CD8-positive, alpha-beta memory T cell (primary cell): ENCODE measurements at regions not wholly inside any gene's neighbourhood (a gene's known extent, or its start where the extent isn't known, plus 50 kb on each side); places are given as distances from the start of the nearest gene placed in this dataset.

Experiments
- CTCF ChIA-PET: fragments of 350-600 bp; sonication (Branson Sonifier 250); formaldehyde crosslinking; loops from one replicate; lab custom pipeline; 2021; ENCODE audit warnings: antibody characterized with exemption; lab: Charles Lee
- POLR2A ChIA-PET: fragments of 350-600 bp; sonication (Branson Sonifier 250); formaldehyde crosslinking; loops from one replicate; lab custom pipeline; 2021; ENCODE audit warnings: antibody characterized with exemption; lab: Charles Lee
- DNase-seq, 5 donors: peaks; one replicate each; pipeline versions ENCODE4 v3.0.0 to v3.0.0-alpha.2; 2020 to 2022; ENCODE audit warnings: mixed read lengths in 1 of 5
- H3K27ac ChIP-seq: one replicate; pipeline ENCODE4 v1.7.0; 2013; ENCODE audit warnings: low read depth, mild to moderate bottlenecking, low read length, moderate library complexity
- H3K27me3 ChIP-seq: 2 replicates; pipeline ENCODE4 v1.7.0; 2013; ENCODE audit warnings: low read length, mild to moderate bottlenecking; ENCODE audit not compliant: insufficient read depth, poor library complexity, severe bottlenecking
- H3K36me3 ChIP-seq: 2 replicates; pipeline ENCODE4 v1.7.0; 2013; ENCODE audit warnings: mild to moderate bottlenecking, low read length, moderate library complexity; ENCODE audit not compliant: insufficient read depth
- H3K4me1 ChIP-seq: 2 replicates; pipeline ENCODE4 v1.7.0; 2013; ENCODE audit warnings: mild to moderate bottlenecking, low read length, moderate library complexity; ENCODE audit not compliant: insufficient read depth
- H3K4me3 ChIP-seq: 2 replicates; pipeline ENCODE4 v1.7.0; 2013; ENCODE audit warnings: mild to moderate bottlenecking, low read length
- H3K9me3 ChIP-seq: 2 replicates; pipeline ENCODE4 v1.7.0; 2013; ENCODE audit warnings: mild to moderate bottlenecking, low read length
- H3K27ac Mint-ChIP-seq, 8 donors: one replicate each; pipeline ENCODE4 v1.8.0; 2020 to 2021; ENCODE audit warnings: mixed read lengths in 8 of 8, mild to moderate bottlenecking in 6 of 8, inconsistent platforms in 3 of 8, moderate library complexity in 3 of 8
- H3K27me3 Mint-ChIP-seq, 2 donors: one replicate each; pipeline ENCODE4 v1.8.0; 2020 to 2021; ENCODE audit warnings: mixed read lengths in 2 of 2, mild to moderate bottlenecking in 1 of 2, moderate library complexity in 1 of 2
- H3K36me3 Mint-ChIP-seq, 3 donors: one replicate each; pipeline ENCODE4 v1.8.0; 2020 to 2021; ENCODE audit warnings: mixed read lengths in 3 of 3, inconsistent platforms in 1 of 3, mild to moderate bottlenecking in 1 of 3
- H3K4me1 Mint-ChIP-seq, 3 donors: one replicate each; pipeline ENCODE4 v1.8.0; 2020 to 2021; ENCODE audit warnings: mixed read lengths in 3 of 3, inconsistent platforms in 1 of 3, mild to moderate bottlenecking in 1 of 3
- H3K4me3 Mint-ChIP-seq, 7 donors: one replicate each; pipeline ENCODE4 v1.8.0; 2020 to 2021; ENCODE audit warnings: mixed read lengths in 7 of 7, mild to moderate bottlenecking in 6 of 7, moderate library complexity in 4 of 7, inconsistent platforms in 2 of 7
- H3K9me3 Mint-ChIP-seq, 5 donors: one replicate each; pipeline ENCODE4 v1.8.0; 2020 to 2022; ENCODE audit warnings: mixed read lengths in 5 of 5, mild to moderate bottlenecking in 3 of 5, moderate library complexity in 2 of 5, inconsistent platforms in 1 of 5

GRCh38 chr2:173658946-173659371, 304.3 kb downstream of the CDCA7 start:
- peaks cover 10 to 32% of the 10 kb centered on the region in 2 donors for H3K27me3 Mint-ChIP-seq
- Histone ChIP-seq H3K27ac (no peak overlapping the region), H3K4me3 (no peak overlapping the region), H3K27me3 (no peaks in the 10 kb centered on the region), H3K9me3 (no peaks in the 10 kb centered on the region), H3K4me1 (no peaks in the 10 kb centered on the region), H3K36me3 (no peaks in the 10 kb centered on the region)
- H3K4me3 Mint-ChIP-seq = no peak overlapping the region
- ChIA-PET POLR2A (no interaction called here), CTCF (interaction anchor here (0.7 kb wide), 1 partner anchor 515 kb away, joined by 3 read pairs; no protein-coding TSS in a partner anchor)
- peaks cover 0 to 2% (median 0%) of the 10 kb centered on the region in 5 donors for H3K9me3 Mint-ChIP-seq
- no peak overlapping the region for H3K27ac Mint-ChIP-seq
- H3K4me1 Mint-ChIP-seq = no peaks in the 10 kb centered on the region
- DNase-seq = no peak
- no peaks in the 10 kb centered on the region for H3K36me3 Mint-ChIP-seq

- Mint-ChIP-seq H3K27ac (no peak overlapping the region), H3K4me1 (no peaks in the 10 kb centered on the region), H3K9me3 (peaks cover 0 to 2% (median 0%) of the 10 kb centered on the region in 5 donors), H3K27me3 (peaks cover 10 to 30% of the 10 kb centered on the region in 2 donors), H3K36me3 (no peaks in the 10 kb centered on the region), H3K4me3 (no peak overlapping the region)
- DNase-seq = no peak
- Histone ChIP-seq H3K4me3 (no peak overlapping the region), H3K36me3 (no peaks in the 10 kb centered on the region), H3K27me3 (no peaks in the 10 kb centered on the region), H3K27ac (no peak overlapping the region), H3K9me3 (no peaks in the 10 kb centered on the region), H3K4me1 (no peaks in the 10 kb centered on the region)
- POLR2A ChIA-PET = no interaction called here
- CTCF ChIA-PET = interaction anchor here (0.7 kb wide), 1 partner anchor 514 kb away, joined by 3 read pairs; no protein-coding TSS in a partner anchor
Observed at GRCh38 chr2:173659509-173659908, 304.8 kb downstream of the CDCA7 start.

GRCh38 chr2:173661586-173661985, 303.6 kb downstream of the SP3 start:
- Mint-ChIP-seq H3K36me3 (no peaks in the 10 kb centered on the region), H3K9me3 (peaks cover 0 to 2% (median 0%) of the 10 kb centered on the region in 5 donors), H3K27ac (no peak overlapping the region), H3K27me3 (peaks cover 9 to 22% of the 10 kb centered on the region in 2 donors), H3K4me1 (no peaks in the 10 kb centered on the region), H3K4me3 (no peak overlapping the region)
- Histone ChIP-seq H3K4me1 (no peaks in the 10 kb centered on the region), H3K27ac (no peak overlapping the region), H3K36me3 (no peaks in the 10 kb centered on the region), H3K4me3 (no peak overlapping the region), H3K27me3 (no peaks in the 10 kb centered on the region), H3K9me3 (no peaks in the 10 kb centered on the region)
- DNase-seq = no peak
- ChIA-PET POLR2A (no interaction called here), CTCF (interaction anchor here (0.7 kb wide), 1 partner anchor 27 kb away, joined by 5 read pairs; no protein-coding TSS in a partner anchor)

GRCh38 chr2:173663353-173663752, 301.8 kb downstream of the SP3 start:
- DNase-seq = no peak
- no peak overlapping the region for H3K4me3 ChIP-seq
- H3K4me3 Mint-ChIP-seq = no peak overlapping the region
- H3K27ac ChIP-seq = no peak overlapping the region
- no peak overlapping the region for H3K27ac Mint-ChIP-seq
- peaks cover 8 to 32% of the 10 kb centered on the region in 2 donors for H3K27me3 Mint-ChIP-seq
- H3K4me1 Mint-ChIP-seq = no peaks in the 10 kb centered on the region
- no peaks in the 10 kb centered on the region for H3K4me1 ChIP-seq
- no peaks in the 10 kb centered on the region for H3K36me3 Mint-ChIP-seq
- ChIA-PET POLR2A (no interaction called here), CTCF (no interaction called here)
- no peaks in the 10 kb centered on the region for H3K9me3 ChIP-seq
- H3K36me3 ChIP-seq = no peaks in the 10 kb centered on the region
- H3K27me3 ChIP-seq = no peaks in the 10 kb centered on the region
- H3K9me3 Mint-ChIP-seq = peaks cover 0 to 2% (median 0%) of the 10 kb centered on the region in 5 donors

- Mint-ChIP-seq H3K27me3 (peaks cover 5 to 35% of the 10 kb centered on the region in 2 donors), H3K36me3 (no peaks in the 10 kb centered on the region), H3K9me3 (peaks cover 0 to 2% (median 0%) of the 10 kb centered on the region in 5 donors), H3K4me1 (no peaks in the 10 kb centered on the region), H3K4me3 (no peak overlapping the region), H3K27ac (no peak overlapping the region)
- POLR2A ChIA-PET = no interaction called here
- Histone ChIP-seq H3K27me3 (no peaks in the 10 kb centered on the region), H3K36me3 (no peaks in the 10 kb centered on the region), H3K9me3 (no peaks in the 10 kb centered on the region), H3K4me1 (no peaks in the 10 kb centered on the region), H3K27ac (no peak overlapping the region), H3K4me3 (no peak overlapping the region)
- DNase-seq = no peak
- CTCF ChIA-PET = no interaction called here
Observed at GRCh38 chr2:173663835-173664512, 301.2 kb downstream of the SP3 start.

GRCh38 chr2:173664513-173664910, 300.7 kb downstream of the SP3 start:
- no peaks in the 10 kb centered on the region for H3K4me1 Mint-ChIP-seq

GRCh38 chr2:173666171-173666888, 298.8 kb downstream of the SP3 start:
- POLR2A ChIA-PET = no interaction called here
- Mint-ChIP-seq H3K4me1 (no peaks in the 10 kb centered on the region), H3K27ac (no peak overlapping the region)

More at GRCh38 chr2:173664513-173664910, 300.7 kb downstream of the SP3 start:
- no peak for DNase-seq
- Mint-ChIP-seq H3K27me3 (peaks cover 5 to 35% of the 10 kb centered on the region in 2 donors), H3K4me3 (no peak overlapping the region), H3K36me3 (no peaks in the 10 kb centered on the region), H3K9me3 (peaks cover 0 to 2% (median 0%) of the 10 kb centered on the region in 5 donors), H3K27ac (no peak overlapping the region)
- Histone ChIP-seq H3K9me3 (no peaks in the 10 kb centered on the region), H3K4me3 (no peak overlapping the region), H3K4me1 (no peaks in the 10 kb centered on the region), H3K27ac (no peak overlapping the region), H3K36me3 (no peaks in the 10 kb centered on the region), H3K27me3 (no peaks in the 10 kb centered on the region)
- ChIA-PET CTCF (no interaction called here), POLR2A (no interaction called here)

GRCh38 chr2:173667014-173667413, 298.2 kb downstream of the SP3 start:
- H3K4me1 ChIP-seq = no peaks in the 10 kb centered on the region
- no peak overlapping the region for H3K27ac ChIP-seq
- H3K9me3 ChIP-seq = no peaks in the 10 kb centered on the region
- ChIA-PET CTCF (no interaction called here), POLR2A (no interaction called here)
- H3K4me3 ChIP-seq = no peak overlapping the region
- peaks cover 4 to 49% of the 10 kb centered on the region in 2 donors for H3K27me3 Mint-ChIP-seq
- peaks cover 0 to 2% (median 0%) of the 10 kb centered on the region in 5 donors for H3K9me3 Mint-ChIP-seq
- no peak for DNase-seq
- no peak overlapping the region for H3K27ac Mint-ChIP-seq
- H3K36me3 Mint-ChIP-seq = no peaks in the 10 kb centered on the region
- H3K27me3 ChIP-seq = no peaks in the 10 kb centered on the region
- H3K4me1 Mint-ChIP-seq = no peaks in the 10 kb centered on the region
- no peak overlapping the region for H3K4me3 Mint-ChIP-seq
- H3K36me3 ChIP-seq = no peaks in the 10 kb centered on the region

More at GRCh38 chr2:173666171-173666888, 298.8 kb downstream of the SP3 start:
- Histone ChIP-seq H3K36me3 (no peaks in the 10 kb centered on the region), H3K4me1 (no peaks in the 10 kb centered on the region), H3K27me3 (no peaks in the 10 kb centered on the region), H3K9me3 (no peaks in the 10 kb centered on the region), H3K4me3 (no peak overlapping the region), H3K27ac (no peak overlapping the region)
- peaks cover 0 to 2% (median 0%) of the 10 kb centered on the region in 5 donors for H3K9me3 Mint-ChIP-seq
- no peak overlapping the region for H3K4me3 Mint-ChIP-seq
- H3K36me3 Mint-ChIP-seq = no peaks in the 10 kb centered on the region
- no peak for DNase-seq
- CTCF ChIA-PET = no interaction called here
- H3K27me3 Mint-ChIP-seq = peaks cover 4 to 46% of the 10 kb centered on the region in 2 donors
